IMR-90 (cell line): ENCODE measurements at regions not wholly inside any gene's neighbourhood (a gene's known extent, or its start where the extent isn't known, plus 50 kb on each side); places are given as distances from the start of the nearest gene placed in this dataset.

Experiments used
- ATAC-seq: fragments of 200-7000 bp; cut with Tn5 transposase; 2 replicates; pipeline ENCODE4 v1.9.1; 2020; ENCODE audit warnings: low read depth, mild to moderate bottlenecking, moderate library complexity
- BruUV-seq: library from RNA; stranded (reverse); fragments of 400-500 nt; replicated peaks from 2 replicates; lab custom pipeline; 2021; lab: Mats Ljungman, UMichigan
- CTCF ChIA-PET: fragments of 300-600 bp; formaldehyde crosslinking; extraction: SDS; loops from one replicate; lab custom pipeline; 2021; ENCODE audit warnings: antibody characterized with exemption; lab: Yijun Ruan, JAX
- POLR2A ChIA-PET: fragments of 300-600 bp; sonication (Branson Sonifier 250); formaldehyde crosslinking; loops from one replicate; lab custom pipeline; 2022; ENCODE audit warnings: antibody characterized with exemption; ENCODE audit not compliant: unreplicated experiment; lab: Charles Lee
- DNase-seq: peaks from one replicate; pipeline ENCODE4 v3.0.0; 2013
- H2AFZ ChIP-seq: replicated peaks from 2 replicates; pipeline ENCODE3; 2013; ENCODE audit warnings: low read length, mild to moderate bottlenecking; ENCODE audit not compliant: poor library complexity
- H2AK5ac ChIP-seq: 2 replicates; pipeline ENCODE4 v1.6.1; 2013; ENCODE audit warnings: low read depth, low read length, inconsistent platforms
- H2AK9ac ChIP-seq: replicated peaks from 2 replicates; pipeline ENCODE3; 2013; ENCODE audit warnings: mild to moderate bottlenecking, low read depth, low read length, moderate library complexity; ENCODE audit not compliant: poor library complexity
- H2BK120ac ChIP-seq: 2 replicates; pipeline ENCODE4 v1.6.1; 2013; ENCODE audit warnings: low read depth, low read length, inconsistent platforms
- H2BK15ac ChIP-seq: 3 replicates; pipeline ENCODE4 v1.6.1; 2013; ENCODE audit warnings: low read depth, low read length, inconsistent platforms
- H2BK20ac ChIP-seq: 2 replicates; pipeline ENCODE4 v1.6.1; 2013; ENCODE audit warnings: low read depth, mild to moderate bottlenecking, inconsistent platforms, low read length, moderate library complexity
- H2BK5ac ChIP-seq: 2 replicates; pipeline ENCODE4 v1.6.1; 2013; ENCODE audit warnings: mild to moderate bottlenecking, low read depth, low read length, inconsistent platforms; ENCODE audit not compliant: poor library complexity, severe bottlenecking
- H3K14ac ChIP-seq: replicated peaks from 2 replicates; pipeline ENCODE4 v1.6.1; 2013; ENCODE audit warnings: low read depth, low read length, inconsistent platforms
- H3K18ac ChIP-seq: 2 replicates; pipeline ENCODE4 v1.6.1; 2013; ENCODE audit warnings: low read depth, low read length, control low read depth
- H3K23ac ChIP-seq: 2 replicates; pipeline ENCODE4 v1.6.1; 2013; ENCODE audit warnings: low read depth, low read length, inconsistent platforms
- H3K27ac ChIP-seq: 2 replicates; pipeline ENCODE4 v1.5.1; 2013; ENCODE audit warnings: mild to moderate bottlenecking, control low read depth, low read length; ENCODE audit not compliant: insufficient read depth
- H3K27me3 ChIP-seq: 2 replicates; pipeline ENCODE4 v1.6.1; 2013; ENCODE audit warnings: low read length; ENCODE audit not compliant: control insufficient read depth, insufficient read depth
- H3K36me3 ChIP-seq: 2 replicates; pipeline ENCODE4 v1.6.1; 2013; ENCODE audit warnings: low read length, mixed read lengths; ENCODE audit not compliant: control insufficient read depth, insufficient read depth
- H3K4ac ChIP-seq: 2 replicates; pipeline ENCODE4 v1.6.1; 2013; ENCODE audit warnings: low read depth, low read length, inconsistent platforms
- H3K4me1 ChIP-seq: 2 replicates; pipeline ENCODE4 v1.6.1; 2013; ENCODE audit warnings: low read length, mixed read lengths; ENCODE audit not compliant: control insufficient read depth, insufficient read depth
- H3K4me2 ChIP-seq: 2 replicates; pipeline ENCODE4 v1.6.1; 2013; ENCODE audit warnings: low read depth, mild to moderate bottlenecking, control low read depth, low read length, moderate library complexity
- H3K4me3 ChIP-seq: 2 replicates; pipeline ENCODE4 v1.5.1; 2013; ENCODE audit warnings: low read depth, mild to moderate bottlenecking, control low read depth, low read length, moderate library complexity; ENCODE audit not compliant: insufficient read depth
- H3K56ac ChIP-seq: 2 replicates; pipeline ENCODE4 v1.6.1; 2013; ENCODE audit warnings: low read length, inconsistent platforms; ENCODE audit not compliant: insufficient read depth; ENCODE audit errors: extremely low read depth
- H3K79me1 ChIP-seq, 2 experiments: 2 replicates each; pipeline ENCODE4 v1.6.1; 2013; ENCODE audit warnings: low read length in 2 of 2, inconsistent platforms in 1 of 2, low read depth in 1 of 2
- H3K9ac ChIP-seq: 2 replicates; pipeline ENCODE4 v1.6.1; 2013; ENCODE audit warnings: low read depth, low read length, control low read depth
- H3K9me1 ChIP-seq: 2 replicates; pipeline ENCODE4 v1.6.1; 2013; ENCODE audit warnings: low read length, inconsistent platforms; ENCODE audit not compliant: insufficient read depth
- H3K9me3 ChIP-seq: 2 replicates; pipeline ENCODE4 v1.6.1; 2013; ENCODE audit warnings: low read length; ENCODE audit not compliant: control insufficient read depth, insufficient read depth
- H4K20me1 ChIP-seq: 2 replicates; pipeline ENCODE4 v1.6.1; 2013; ENCODE audit warnings: low read length, inconsistent platforms; ENCODE audit not compliant: insufficient read depth
- H4K5ac ChIP-seq: 2 replicates; pipeline ENCODE4 v1.6.1; 2013; ENCODE audit warnings: mild to moderate bottlenecking, low read depth, low read length, control low read depth
- H4K8ac ChIP-seq, 2 experiments: 2 replicates each; pipeline ENCODE4 v1.6.1; 2013; ENCODE audit warnings: low read depth in 2 of 2, low read length in 2 of 2, control low read depth in 1 of 2, inconsistent platforms in 1 of 2
- H4K91ac ChIP-seq: 2 replicates; pipeline ENCODE4 v1.6.1; 2013; ENCODE audit warnings: low read depth, low read length, inconsistent platforms; ENCODE audit not compliant: insufficient read depth
- BHLHE40 ChIP-seq: fragments of 150-350 bp; IDR thresholded peaks from 2 replicates; pipeline ENCODE4 v1.6.1; 2016; ENCODE audit warnings: mild to moderate bottlenecking, low read depth, low read length
- CEBPB ChIP-seq: IDR thresholded peaks from 2 replicates; pipeline ENCODE4 v1.6.1; 2012; ENCODE audit warnings: low read depth, low read length, improper control_type of control experiment
- CHD1 ChIP-seq: IDR thresholded peaks from 2 replicates; pipeline ENCODE4 v1.6.1; 2012; ENCODE audit warnings: low read depth, low read length, improper control_type of control experiment
- FOS ChIP-seq: fragments of 150-350 bp; IDR thresholded peaks from 2 replicates; pipeline ENCODE4 v1.6.1; 2016; ENCODE audit warnings: low read depth, low read length
- MAFK ChIP-seq: IDR thresholded peaks from 2 replicates; pipeline ENCODE4 v1.6.1; 2012; ENCODE audit warnings: low read depth, low read length, improper control_type of control experiment
- MXI1 ChIP-seq: IDR thresholded peaks from 2 replicates; pipeline ENCODE4 v1.6.1; 2012; ENCODE audit warnings: low read depth, mild to moderate bottlenecking, low read length, moderate library complexity, borderline replicate concordance
- NFE2L2 ChIP-seq: fragments of 150-350 bp; IDR thresholded peaks from 2 replicates; pipeline ENCODE4 v1.6.1; 2016; ENCODE audit warnings: low read depth, mild to moderate bottlenecking, low read length
- POLR2A ChIP-seq: IDR thresholded peaks from 2 replicates; pipeline ENCODE4 v1.6.1; 2012; ENCODE audit warnings: mild to moderate bottlenecking, low read depth, low read length
- RAD21 ChIP-seq: IDR thresholded peaks from 2 replicates; pipeline ENCODE4 v1.6.1; 2012; ENCODE audit warnings: low read length, improper control_type of control experiment
- RFX5 ChIP-seq: IDR thresholded peaks from 2 replicates; pipeline ENCODE4 v1.8.0; 2012; ENCODE audit warnings: low read depth, mild to moderate bottlenecking, low read length, moderate library complexity
- SMC3 ChIP-seq: fragments of 150-350 bp; IDR thresholded peaks from 2 replicates; pipeline ENCODE4 v1.6.1; 2016; ENCODE audit warnings: low read depth, mild to moderate bottlenecking, antibody characterized with exemption, low read length, moderate library complexity
- WGBS, 2 experiments: methylation state at CpG; one replicate each; pipeline versions ENCODE4 v1.1.5 to v1.1.7; 2013; ENCODE audit warnings: missing lambda C conversion rate in 2 of 2; ENCODE audit not compliant: insufficient read length in 1 of 2; ENCODE audit errors: extremely low coverage in 2 of 2; 5-methylcytosine and 5-hydroxymethylcytosine counted together
- dilution Hi-C: fragments of 300-500 bp; cut with HindIII; formaldehyde crosslinking; loops from one replicate; pipeline ENCODE4 v1.14.3; 2018; ENCODE audit warnings: low sequenced_read_pairs; ENCODE audit not compliant: unreplicated experiment
- in situ Hi-C: fragments of 300-500 bp; cut with MboI; formaldehyde crosslinking; loops from 3 replicates; pipeline ENCODE4 v1.14.3; 2019; ENCODE audit warnings: low sequenced_read_pairs, inconsistent platforms, mixed read lengths
- intact Hi-C: fragments of 100-400 bp; cut with micrococcal nuclease; formaldehyde crosslinking; loops from 2 replicates; pipeline ENCODE4 v1.10.0; 2022
- TF ChIP-seq, protein P1 (sequence below): conservative IDR thresholded peaks from 2 replicates; pipeline ENCODE4 v1.5.1; 2012; ENCODE audit warnings: mild to moderate bottlenecking, low read depth, low read length, improper control_type of control experiment
- TF ChIP-seq, protein P2 (sequence below): fragments of 150-350 bp; IDR thresholded peaks from 2 replicates; pipeline ENCODE4 v1.6.1; 2016; ENCODE audit warnings: low read depth, mild to moderate bottlenecking, low read length, moderate library complexity, borderline replicate concordance

DNA sequence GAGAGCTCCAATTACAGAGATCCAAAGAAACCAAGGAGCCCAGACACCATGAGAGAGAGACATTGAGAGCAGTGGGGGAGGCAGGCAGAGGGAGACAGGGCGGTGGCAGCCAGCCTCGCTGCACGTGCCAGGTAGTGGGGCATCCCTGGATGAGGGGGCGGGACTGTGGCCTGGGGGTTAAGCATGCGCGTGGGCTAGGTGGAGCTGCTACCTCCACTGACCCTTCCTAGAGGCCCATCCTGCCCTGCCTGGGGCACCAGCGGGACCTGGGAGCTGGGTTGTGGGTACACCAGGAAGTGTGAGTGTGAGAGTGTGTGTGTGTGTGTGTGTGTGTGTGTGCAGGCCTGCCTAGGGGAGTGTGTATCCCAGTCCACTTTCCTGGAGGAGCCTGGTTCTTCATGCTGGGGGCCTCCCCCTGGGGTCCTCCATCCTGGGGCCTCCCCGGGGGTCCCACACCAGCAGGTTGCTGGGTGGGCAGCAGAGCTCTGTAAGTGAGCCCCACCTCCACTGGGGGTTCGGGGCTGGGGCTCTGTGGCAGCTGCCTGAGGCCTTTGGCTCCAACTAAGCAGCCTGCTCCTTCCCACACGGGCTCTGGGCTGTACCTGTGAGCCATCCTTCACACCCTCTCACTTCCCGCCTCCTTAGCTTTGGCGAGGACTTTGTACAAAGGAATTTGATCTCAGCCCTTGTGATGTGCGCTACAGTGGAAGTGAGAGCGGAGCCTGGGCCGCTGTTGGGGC, 127.4 kb downstream of the IRF8 start:
- no peaks in the 10 kb centered on the region for H3K36me3 ChIP-seq
- no peak overlapping the region for H3K4me3 ChIP-seq
- in situ Hi-C loops = no loop called here
- H4K91ac ChIP-seq = no peak overlapping the region
- no peaks in the 10 kb centered on the region for H3K79me1 ChIP-seq
- H4K5ac ChIP-seq = no peak overlapping the region
- H3K9ac ChIP-seq = no peak overlapping the region
- H2BK15ac ChIP-seq = no peak overlapping the region
- no peaks in the 10 kb centered on the region for H3K9me1 ChIP-seq
- no peak overlapping the region for H2BK5ac ChIP-seq
- no peak overlapping the region for H2BK20ac ChIP-seq
- H3K27me3 ChIP-seq = peaks cover 57% of the 10 kb centered on the region
- no peak for TF ChIP-seq MAFK
- no peak for TF ChIP-seq RAD21
- no peak for TF ChIP-seq NFE2L2
- TF ChIP-seq CHD1 = no peak
- TF ChIP-seq CEBPB = no peak
- TF ChIP-seq BHLHE40 = no peak
- TF ChIP-seq MXI1 = no peak
- TF ChIP-seq RFX5 = no peak
- no peak for TF ChIP-seq FOS
- no peak for TF ChIP-seq POLR2A
- no peak for TF ChIP-seq SMC3
- TF ChIP-seq, protein P1, sequence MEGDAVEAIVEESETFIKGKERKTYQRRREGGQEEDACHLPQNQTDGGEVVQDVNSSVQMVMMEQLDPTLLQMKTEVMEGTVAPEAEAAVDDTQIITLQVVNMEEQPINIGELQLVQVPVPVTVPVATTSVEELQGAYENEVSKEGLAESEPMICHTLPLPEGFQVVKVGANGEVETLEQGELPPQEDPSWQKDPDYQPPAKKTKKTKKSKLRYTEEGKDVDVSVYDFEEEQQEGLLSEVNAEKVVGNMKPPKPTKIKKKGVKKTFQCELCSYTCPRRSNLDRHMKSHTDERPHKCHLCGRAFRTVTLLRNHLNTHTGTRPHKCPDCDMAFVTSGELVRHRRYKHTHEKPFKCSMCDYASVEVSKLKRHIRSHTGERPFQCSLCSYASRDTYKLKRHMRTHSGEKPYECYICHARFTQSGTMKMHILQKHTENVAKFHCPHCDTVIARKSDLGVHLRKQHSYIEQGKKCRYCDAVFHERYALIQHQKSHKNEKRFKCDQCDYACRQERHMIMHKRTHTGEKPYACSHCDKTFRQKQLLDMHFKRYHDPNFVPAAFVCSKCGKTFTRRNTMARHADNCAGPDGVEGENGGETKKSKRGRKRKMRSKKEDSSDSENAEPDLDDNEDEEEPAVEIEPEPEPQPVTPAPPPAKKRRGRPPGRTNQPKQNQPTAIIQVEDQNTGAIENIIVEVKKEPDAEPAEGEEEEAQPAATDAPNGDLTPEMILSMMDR = no peak
- TF ChIP-seq, protein P2, sequence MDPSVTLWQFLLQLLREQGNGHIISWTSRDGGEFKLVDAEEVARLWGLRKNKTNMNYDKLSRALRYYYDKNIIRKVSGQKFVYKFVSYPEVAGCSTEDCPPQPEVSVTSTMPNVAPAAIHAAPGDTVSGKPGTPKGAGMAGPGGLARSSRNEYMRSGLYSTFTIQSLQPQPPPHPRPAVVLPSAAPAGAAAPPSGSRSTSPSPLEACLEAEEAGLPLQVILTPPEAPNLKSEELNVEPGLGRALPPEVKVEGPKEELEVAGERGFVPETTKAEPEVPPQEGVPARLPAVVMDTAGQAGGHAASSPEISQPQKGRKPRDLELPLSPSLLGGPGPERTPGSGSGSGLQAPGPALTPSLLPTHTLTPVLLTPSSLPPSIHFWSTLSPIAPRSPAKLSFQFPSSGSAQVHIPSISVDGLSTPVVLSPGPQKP = no peak
- no peak overlapping the region for H3K18ac ChIP-seq
- H3K9me3 ChIP-seq = peaks cover 26% of the 10 kb centered on the region
- DNase-seq = no peak
- H2AK5ac ChIP-seq = no peak overlapping the region
- no TSS peak for BruUV-seq
- H3K4ac ChIP-seq = no peak overlapping the region
- no peak overlapping the region for H2AK9ac ChIP-seq
- no peak overlapping the region for H4K8ac ChIP-seq
- H3K56ac ChIP-seq = no peak overlapping the region
- H4K20me1 ChIP-seq = no peaks in the 10 kb centered on the region
- H3K27ac ChIP-seq = no peak overlapping the region
- ChIA-PET CTCF (no interaction called here), POLR2A (no interaction called here)
- WGBS, 2 experiments = 69% methylated on average over 4 of the region's 15 CpGs; no CpG with 5 or more reads in 1 of the 2 experiments
- no peak overlapping the region for H2BK120ac ChIP-seq
- no peak overlapping the region for H3K14ac ChIP-seq
- no peak overlapping the region for H3K23ac ChIP-seq
- dilution Hi-C loops = no loop called here
- no peak overlapping the region for H2AFZ ChIP-seq
- peaks cover 1% of the 10 kb centered on the region; the same call in 1 of the 2 replicates for H3K4me1 ChIP-seq
- no peak overlapping the region for H3K4me2 ChIP-seq
- ATAC-seq = no peak
- intact Hi-C loops = no loop called here
